Myocyte (in vitro differentiated cells): ENCODE measurements at regions not wholly inside any gene's neighbourhood (a gene's known extent, or its start where the extent isn't known, plus 50 kb on each side); places are given as distances from the start of the nearest gene placed in this dataset.
A peak's percentile ranks its signal among the peaks of the same experiment; 100 is the strongest.
"Not testable (repeated sequence)": the region's sequence is repeated elsewhere in the genome, so short reads cannot be mapped to it uniquely, and the experiment has no call there.

ENCODE experiments used
- DNase-seq: peaks from one replicate; pipeline ENCODE4 v3.0.0-alpha.2; 2012; ENCODE audit warnings: low read depth

- not testable (repeated sequence) for DNase-seq
Measured at GRCh38 chr1:147103416-147104155, 68.7 kb downstream of the PRKAB2 start.

DNA sequence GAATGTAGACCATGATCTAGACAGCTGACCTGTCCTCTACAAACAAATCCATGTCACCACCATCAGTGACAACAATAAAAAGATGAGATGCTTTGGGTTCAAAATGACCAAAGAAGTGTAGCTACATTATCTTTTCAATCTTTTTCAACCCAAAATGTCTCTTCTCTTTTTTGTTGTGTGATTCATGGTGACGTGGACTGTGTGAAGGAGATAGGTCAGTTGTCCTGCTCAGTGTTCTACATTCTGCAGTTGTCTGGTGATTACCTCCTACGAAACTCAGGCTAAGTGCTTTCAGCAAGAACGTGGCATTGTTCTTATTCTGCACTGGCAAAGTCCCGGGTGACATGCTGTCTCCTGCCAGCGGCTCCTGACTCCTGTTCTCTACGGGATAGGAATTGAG lies 73.1 kb downstream of the PRKAB2 start:
- DNase-seq: no peak

GRCh38 chr1:147098338-147098973 lies 73.8 kb downstream of the PRKAB2 start:
- DNase-seq: peak; percentile 41

DNA sequence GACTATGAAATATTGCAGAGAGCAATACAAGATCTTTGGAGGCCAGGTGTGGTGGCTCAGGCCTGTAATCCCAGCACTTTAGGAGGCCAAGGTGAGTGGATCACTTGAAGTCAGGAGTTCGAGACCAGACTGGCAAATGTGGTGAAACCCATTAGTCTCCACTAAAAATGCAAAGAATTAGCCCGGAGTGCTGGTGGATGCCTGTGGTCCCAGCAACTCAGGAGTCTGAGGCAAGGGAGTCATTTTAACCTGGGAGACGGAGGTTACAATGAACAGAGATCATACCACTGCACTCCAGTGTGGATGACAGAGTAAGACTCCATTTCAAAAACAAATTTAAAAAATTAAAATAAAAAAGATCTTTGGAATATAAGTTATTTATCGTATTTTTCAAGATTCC lies 76.6 kb downstream of the PRKAB2 start:
- DNase-seq: no peak

DNA sequence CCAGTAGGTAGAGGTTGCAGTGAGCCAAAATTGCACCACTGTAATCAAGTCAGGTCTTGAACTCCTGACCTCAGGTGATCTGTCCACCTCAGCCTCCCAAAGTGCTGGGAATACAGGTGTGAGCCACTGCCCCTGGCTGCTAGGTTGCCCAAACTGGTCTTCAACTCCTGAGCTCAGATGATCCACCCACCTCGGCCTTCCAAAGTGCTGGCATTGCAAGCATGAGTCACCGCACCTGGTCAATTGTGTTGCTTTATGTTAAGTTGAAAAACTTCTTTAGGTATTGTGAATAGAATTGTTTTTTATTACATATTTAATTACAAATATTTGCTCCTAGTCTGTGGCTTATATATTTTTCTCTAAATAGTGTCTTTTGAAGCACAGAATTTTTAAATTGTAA lies 80.5 kb downstream of the PRKAB2 start:
- DNase-seq: no peak

DNA sequence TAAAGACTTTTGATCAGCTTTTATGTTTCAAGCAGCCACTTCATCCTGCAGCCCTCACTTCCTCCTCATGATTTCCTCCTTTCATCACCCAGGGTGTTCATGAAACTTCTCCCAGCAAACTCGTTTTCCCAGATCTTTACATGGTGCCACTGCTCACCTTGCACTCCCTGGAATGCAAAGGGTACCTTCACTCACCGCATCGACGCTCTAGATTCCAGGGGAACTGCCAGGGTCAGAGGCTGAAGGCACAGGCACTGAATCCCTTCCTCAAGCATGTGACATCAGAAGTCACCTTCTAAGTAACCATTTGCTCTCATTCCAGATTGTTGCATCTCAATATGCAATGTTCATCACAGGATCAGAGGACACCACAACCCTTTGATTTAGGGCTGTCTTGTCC lies 82.8 kb downstream of the PRKAB2 start:
- DNase-seq: no peak

DNA sequence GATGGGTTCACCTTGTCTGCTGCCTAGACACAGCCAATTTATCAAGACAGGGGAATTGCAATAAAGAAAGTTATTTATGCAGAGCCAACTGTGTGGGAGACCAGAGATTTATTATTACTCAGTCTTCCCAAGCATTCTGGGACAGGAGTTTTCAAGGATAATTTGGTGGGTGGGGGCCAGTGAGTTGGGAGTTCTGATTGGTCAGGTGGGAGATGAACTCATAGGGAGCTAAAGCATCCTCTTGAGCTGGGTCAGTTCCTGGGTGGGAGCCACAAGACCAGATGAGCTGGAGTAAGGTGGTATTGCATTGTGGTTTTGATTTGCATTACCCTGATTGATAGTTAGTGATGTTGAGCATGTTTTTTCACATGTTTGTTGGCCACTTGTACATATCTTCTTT lies 86.1 kb downstream of the PRKAB2 start:
- DNase-seq: no peak

- peak; percentile 68 for DNase-seq
Measured at GRCh38 chr1:147084273-147085096, 87.8 kb downstream of the PRKAB2 start.

- DNase-seq: no peak
Measured at GRCh38 chr1:147083919-147084272, 88.4 kb downstream of the PRKAB2 start.

DNA sequence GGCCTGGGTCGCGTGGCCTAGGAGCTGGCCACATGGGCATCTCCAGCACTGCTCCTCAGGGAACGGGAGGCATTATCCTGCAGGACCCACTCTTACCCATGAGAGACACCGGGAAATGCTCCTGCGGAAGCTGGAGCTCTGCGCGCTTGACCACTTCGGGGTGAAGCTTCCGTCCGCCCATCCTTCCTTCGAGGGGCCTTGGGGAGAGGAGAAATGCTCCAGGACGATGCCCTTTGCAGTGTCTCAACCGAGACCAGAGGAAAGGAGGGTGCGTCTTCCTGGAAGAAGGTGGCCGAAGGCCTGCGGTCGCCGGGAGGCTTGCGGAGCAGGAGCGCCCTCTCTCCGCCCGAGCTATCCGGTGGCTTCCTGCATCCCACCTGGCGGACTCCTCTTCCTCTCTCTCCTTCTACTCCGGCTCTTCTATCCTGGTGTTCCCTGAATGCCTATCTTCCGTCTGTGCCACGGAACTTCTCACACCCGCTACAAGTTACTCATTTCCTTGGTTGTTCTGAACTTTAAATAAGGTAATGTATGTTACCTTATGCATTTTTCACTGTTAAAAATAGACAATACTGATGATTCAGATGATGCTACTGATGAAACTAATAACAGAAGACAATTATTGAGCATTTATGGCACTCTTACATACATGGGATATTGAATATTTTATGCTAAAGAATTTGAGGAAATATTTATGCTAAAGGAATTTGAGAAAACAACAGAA lies 91.4 kb downstream of the PRKAB2 start:
- DNase-seq: no peak

DNA sequence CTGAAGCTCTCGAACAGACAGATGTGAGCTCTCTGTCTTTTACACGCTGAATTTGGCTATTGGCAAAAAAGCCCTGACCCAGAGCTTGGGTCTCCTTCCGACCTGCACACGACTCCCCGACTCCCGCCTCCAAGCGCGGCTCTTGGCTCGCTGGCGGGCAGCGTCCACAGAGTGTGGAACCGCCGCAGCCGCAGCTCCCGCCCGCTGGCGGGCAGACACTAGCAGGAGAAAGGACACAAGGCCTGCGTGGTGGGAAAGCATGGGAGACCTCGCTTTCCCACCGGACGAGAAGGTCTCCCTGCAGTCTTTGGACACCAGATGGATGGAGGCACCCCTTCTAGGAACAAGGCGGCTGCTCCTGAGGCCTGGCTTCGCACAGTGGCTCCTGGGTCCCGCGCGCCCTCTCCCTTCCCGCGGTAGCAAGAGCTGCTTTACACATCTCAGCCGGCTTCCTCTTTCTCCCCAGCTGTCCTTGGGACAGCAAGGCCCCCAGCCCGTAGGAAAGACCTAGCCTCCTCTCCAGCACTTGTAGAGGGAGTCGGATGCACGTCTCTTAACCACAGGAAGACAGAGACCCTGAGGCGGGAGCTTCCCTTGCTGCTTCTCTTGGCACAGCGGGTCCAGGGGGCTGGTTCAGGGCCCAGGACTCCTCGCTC lies 92.1 kb downstream of the PRKAB2 start:
- no peak for DNase-seq

- no peak for DNase-seq
Measured at GRCh38 chr1:147079400-147080005, 92.8 kb downstream of the PRKAB2 start.

DNA sequence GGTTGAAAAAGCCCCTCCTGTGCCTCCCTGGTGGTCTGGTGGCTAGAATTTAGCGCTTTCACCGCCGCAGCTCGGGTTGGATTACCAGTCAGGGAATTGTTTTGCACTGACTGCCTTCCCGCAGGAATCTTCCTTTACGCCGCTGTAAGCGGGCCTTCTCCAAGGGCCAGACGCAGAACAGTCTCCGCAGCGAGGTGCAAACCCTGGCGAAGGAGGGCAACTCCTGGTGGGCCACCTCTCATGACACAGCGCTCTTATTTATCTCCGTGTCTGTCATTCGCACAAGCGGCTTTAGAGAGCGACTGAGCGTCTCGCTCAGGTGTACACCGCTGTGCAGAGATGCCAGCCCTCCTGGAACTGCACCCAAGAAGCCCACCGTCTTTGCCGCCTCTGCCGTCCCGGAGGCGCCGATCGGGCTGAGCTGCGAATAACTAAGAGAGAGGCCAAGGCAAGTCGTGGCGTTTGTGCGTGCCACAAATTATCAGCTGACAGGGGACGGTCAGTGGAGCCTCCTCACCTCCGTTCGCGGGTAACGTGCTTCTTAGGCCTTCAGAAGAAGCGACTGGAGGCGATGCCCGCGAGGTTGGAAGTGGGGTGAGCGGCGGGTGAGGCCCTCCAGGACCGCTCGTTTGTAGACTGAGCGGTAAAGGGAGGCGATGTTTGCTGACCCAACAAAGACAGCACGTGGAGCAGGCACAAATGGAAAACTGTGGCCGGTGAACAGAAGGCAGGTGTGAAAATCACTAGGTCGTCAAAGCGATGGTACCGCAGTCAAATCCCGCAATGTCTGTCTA lies 93.5 kb downstream of the PRKAB2 start:
- no peak for DNase-seq

GRCh38 chr1:147077936-147078605 lies 94.2 kb downstream of the PRKAB2 start:
- DNase-seq: no peak

DNA sequence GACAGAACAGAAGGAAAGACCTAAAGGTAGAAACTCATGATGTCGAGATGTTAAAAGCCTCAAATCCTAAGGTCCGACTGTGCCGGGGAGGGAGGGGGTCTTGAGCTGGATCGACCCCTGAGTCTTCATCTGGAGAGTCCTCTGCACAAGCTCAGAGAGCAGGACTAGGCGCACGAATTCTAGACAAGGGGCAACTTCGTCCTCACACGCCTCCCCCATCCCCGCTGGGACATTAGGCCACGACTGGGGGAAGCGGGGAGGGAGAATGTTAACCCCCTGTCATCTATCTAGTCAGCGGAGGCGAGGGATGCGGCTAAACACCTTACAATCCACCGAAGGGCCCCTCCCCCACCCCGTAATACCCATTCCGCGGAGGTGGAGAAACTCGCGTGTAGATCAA lies 94.7 kb downstream of the PRKAB2 start:
- no peak for DNase-seq

DNA sequence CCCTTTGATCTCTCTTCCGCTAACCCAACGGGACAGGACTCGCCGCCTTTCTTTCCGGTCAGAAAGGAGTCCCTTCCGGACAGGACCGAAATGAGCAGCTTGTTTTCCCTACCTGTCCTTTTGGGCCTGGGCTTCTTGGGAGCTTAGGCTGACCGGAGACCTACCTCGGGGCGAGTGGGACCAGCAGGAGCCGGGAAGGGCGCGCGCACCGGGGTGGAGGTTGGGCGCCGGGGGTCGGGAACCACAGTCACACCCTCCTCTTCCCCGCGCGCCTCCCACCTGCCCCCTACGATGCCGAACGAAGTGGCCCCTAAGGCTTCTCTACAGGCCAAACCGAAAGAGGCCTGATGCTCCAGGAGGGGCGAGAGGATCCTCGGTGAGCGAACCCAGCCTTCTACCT lies 95.2 kb downstream of the PRKAB2 start:
- DNase-seq: no peak

DNA sequence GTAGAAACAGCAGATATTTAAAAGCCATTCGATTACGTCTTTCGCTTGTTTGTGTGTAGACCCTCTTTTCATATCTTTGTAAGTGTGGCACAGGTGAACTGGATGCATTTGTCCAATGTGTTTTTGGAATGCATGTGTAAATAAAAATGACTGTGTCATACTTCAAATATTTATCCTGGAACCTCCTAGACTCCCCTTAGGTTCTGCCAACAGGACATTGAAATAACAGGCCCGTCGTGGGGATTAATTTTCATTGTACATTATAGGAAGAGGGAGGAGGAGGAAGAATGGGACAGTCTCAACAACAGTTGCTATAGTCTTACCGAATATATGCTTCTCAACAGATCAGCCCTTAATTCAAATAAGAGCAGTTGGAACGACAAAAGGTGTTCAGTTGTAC lies 95.8 kb downstream of the PRKAB2 start:
- no peak for DNase-seq

DNA sequence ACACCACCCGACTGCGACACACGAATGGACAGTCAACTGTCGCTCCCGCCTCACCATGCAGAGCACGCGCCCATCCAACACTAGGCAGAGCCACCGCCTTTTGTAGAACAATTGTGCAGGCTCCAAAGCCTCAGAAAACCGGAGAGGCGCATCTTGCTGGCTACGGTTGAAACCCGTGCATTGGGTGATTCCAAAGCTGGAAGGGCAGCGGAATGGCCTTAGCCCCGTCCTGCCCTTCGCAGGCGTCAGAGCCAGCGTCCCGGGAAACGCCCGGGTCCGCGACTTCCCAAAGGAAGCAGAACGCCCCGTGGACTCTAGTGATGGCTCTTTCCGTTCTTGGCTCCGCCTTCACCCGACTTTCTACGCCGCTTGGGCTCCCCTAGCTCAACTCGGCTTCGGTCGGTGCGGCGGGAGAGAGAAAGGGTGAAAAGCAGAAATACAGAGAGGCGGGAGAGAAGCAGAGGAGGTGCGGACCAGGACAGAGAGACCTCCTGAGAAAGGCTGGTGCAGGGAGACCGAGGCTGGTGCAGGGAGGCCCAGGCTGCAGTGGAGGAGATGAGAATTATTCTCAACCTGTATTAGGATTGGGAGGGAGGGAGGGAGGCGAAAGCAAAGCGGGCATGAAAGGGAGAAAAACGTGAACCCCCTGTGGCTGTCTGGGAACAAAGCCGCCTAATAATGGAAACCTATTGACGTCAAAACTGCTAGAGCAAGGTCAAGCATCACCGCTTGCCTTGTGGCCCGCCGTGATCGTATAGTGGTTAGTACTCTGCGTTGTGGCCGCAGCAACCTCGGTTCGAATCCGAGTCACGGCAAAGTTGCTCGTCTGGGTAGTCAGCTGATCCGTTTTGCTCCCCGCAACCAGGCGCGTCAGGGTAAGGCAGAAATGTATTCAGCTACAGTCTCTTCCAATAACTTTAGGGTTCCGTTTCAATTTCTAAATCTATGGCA lies 99.5 kb downstream of the PRKAB2 start:
- no peak for DNase-seq
